HepG2 (cell line): ENCODE measurements at regions not wholly inside any gene's neighbourhood (a gene's known extent, or its start where the extent isn't known, plus 50 kb on each side); places are given as distances from the start of the nearest gene placed in this dataset.

Experiments
- ATAC-seq: fragments of 200-7000 bp; cut with Tn5 transposase; 3 replicates; pipeline ENCODE4 v1.9.1; 2020; ENCODE audit warnings: mild to moderate bottlenecking, moderate library complexity
- BruUV-seq: library from RNA; stranded (reverse); fragments of 400-500 nt; replicated peaks from 2 replicates; lab custom pipeline; 2021; lab: Mats Ljungman, UMichigan
- CTCF ChIA-PET: fragments of 300-600 bp; formaldehyde crosslinking; extraction: SDS; loops from one replicate; lab custom pipeline; 2021; ENCODE audit warnings: low total read pairs, inconsistent platforms, low intra/inter-chr PET ratio; lab: Yijun Ruan, JAX
- POLR2A ChIA-PET: fragments of 350-600 bp; sonication (Branson Sonifier 250); formaldehyde crosslinking; loops from one replicate; lab custom pipeline; 2020; ENCODE audit warnings: antibody characterized with exemption, inconsistent platforms; lab: Yijun Ruan, JAX
- DNase-seq: peaks from one replicate; pipeline ENCODE4 v3.0.0-alpha.2; 2015; ENCODE audit warnings: low spot score
- FAIRE-seq: peaks from 3 replicates; lab custom pipeline; 2011; peaks lifted over from hg19 to GRCh38; lab: Jason Lieb, UNC
- H2AFZ ChIP-seq: one replicate; pipeline ENCODE4 v1.6.1; 2011; ENCODE audit warnings: low read length, inconsistent platforms
- H3K27ac ChIP-seq: fragments of 300-600 bp; 3 replicates; pipeline ENCODE4 v1.8.0; 2011; ENCODE audit warnings: mixed run types, mild to moderate bottlenecking, mixed read lengths, low read length, inconsistent platforms; ENCODE audit not compliant: insufficient read depth; ENCODE audit errors: extremely low read length
- H3K27me3 ChIP-seq, 2 experiments: fragments of 200-600 bp in 1 of 2; 2 replicates in 1 of 2; 3 replicates in 1 of 2; pipeline versions ENCODE4 v1.6.0 to v1.8.0; 2011; ENCODE audit warnings: low read length in 2 of 2, mild to moderate bottlenecking in 2 of 2, moderate library complexity in 2 of 2, inconsistent platforms in 1 of 2; ENCODE audit not compliant: insufficient read depth in 2 of 2, control insufficient read depth in 1 of 2
- H3K36me3 ChIP-seq, 2 experiments: fragments of 200-600 bp in 1 of 2; replicated peaks in 1 of 2; 2 replicates in 1 of 2; 3 replicates in 1 of 2; pipeline versions ENCODE4 v1.5.1 to v1.8.0; 2011; ENCODE audit warnings: low read length in 2 of 2, inconsistent platforms in 1 of 2; ENCODE audit not compliant: insufficient read depth in 2 of 2, control insufficient read depth in 1 of 2
- H3K4me1 ChIP-seq: 2 replicates; pipeline ENCODE4 v1.5.1; 2012; ENCODE audit warnings: low read length, inconsistent platforms; ENCODE audit not compliant: insufficient read depth
- H3K4me2 ChIP-seq: 2 replicates; pipeline ENCODE4 v1.6.0; 2011; ENCODE audit warnings: low read depth, low read length, inconsistent platforms
- H3K4me3 ChIP-seq, 3 experiments: fragments of 200-600 bp in 1 of 3; sonication (generic), shearing (Covaris generic) in 1 of 3; replicated peaks in 1 of 3; 2 replicates each; pipeline ENCODE4 v1.5.1; 2011 to 2016; ENCODE audit warnings: low read length in 3 of 3, inconsistent platforms in 2 of 3, low read depth in 2 of 3, mild to moderate bottlenecking in 2 of 3, control low read depth in 1 of 3, mixed read lengths in 1 of 3; ENCODE audit not compliant: insufficient read depth in 1 of 3
- H3K79me2 ChIP-seq: one replicate; pipeline ENCODE4 v1.6.1; 2011; ENCODE audit warnings: low read length, inconsistent platforms; ENCODE audit not compliant: insufficient read depth
- H3K9ac ChIP-seq: 2 replicates; pipeline ENCODE4 v1.6.0; 2011; ENCODE audit warnings: mild to moderate bottlenecking, low read depth, low read length, inconsistent platforms; ENCODE audit not compliant: insufficient read depth
- H3K9me3 ChIP-seq: 2 replicates; pipeline ENCODE4 v1.5.1; 2012; ENCODE audit warnings: mild to moderate bottlenecking, low read length
- H4K20me1 ChIP-seq: 2 replicates; pipeline ENCODE4 v1.6.0; 2011; ENCODE audit warnings: inconsistent platforms, mild to moderate bottlenecking, low read length, moderate library complexity; ENCODE audit not compliant: insufficient read depth
- GFI1 ChIP-seq: sonication (generic); formaldehyde crosslinking; IDR thresholded peaks from 2 replicates; pipeline ENCODE4 v1.5.0; 2020; ENCODE audit warnings: missing genetic modification reagents, mild to moderate bottlenecking, borderline replicate concordance
- GPBP1L1 ChIP-seq: sonication (generic); formaldehyde crosslinking; IDR thresholded peaks from 2 replicates; pipeline ENCODE4 v1.5.0; 2020; ENCODE audit warnings: mild to moderate bottlenecking, missing genetic modification reagents
- GRHL1 ChIP-seq: sonication (generic); formaldehyde crosslinking; conservative IDR thresholded peaks from 2 replicates; pipeline ENCODE4 v1.8.0; 2022; ENCODE audit warnings: missing genetic modification reagents
- PAXIP1 ChIP-seq: sonication (generic); formaldehyde crosslinking; conservative IDR thresholded peaks from 2 replicates; pipeline ENCODE4 v1.4.0; 2020; ENCODE audit warnings: mild to moderate bottlenecking, missing genetic modification reagents, moderate library complexity
- TARDBP ChIP-seq: sonication (generic); formaldehyde crosslinking; IDR thresholded peaks from 2 replicates; pipeline ENCODE4 v1.8.0; 2022; ENCODE audit warnings: mild to moderate bottlenecking, missing genetic modification reagents
- ZBTB14 ChIP-seq: sonication (generic); formaldehyde crosslinking; IDR thresholded peaks from 2 replicates; pipeline ENCODE4 v1.4.0; 2020; ENCODE audit warnings: missing genetic modification reagents
- ZFP90 ChIP-seq: sonication (generic); formaldehyde crosslinking; IDR thresholded peaks from 2 replicates; pipeline ENCODE4 v1.8.0; 2022; ENCODE audit warnings: missing genetic modification reagents, mild to moderate bottlenecking, inconsistent platforms, borderline replicate concordance
- ZNF20 ChIP-seq: sonication (generic); formaldehyde crosslinking; IDR thresholded peaks from 2 replicates; pipeline ENCODE4 v1.4.0; 2020; ENCODE audit warnings: mild to moderate bottlenecking, moderate library complexity, missing genetic modification reagents
- ZNF280D ChIP-seq: sonication (generic); formaldehyde crosslinking; IDR thresholded peaks from 2 replicates; pipeline ENCODE4 v1.5.1; 2020; ENCODE audit warnings: mild to moderate bottlenecking, missing genetic modification reagents
- ZNF567 ChIP-seq: sonication (generic); formaldehyde crosslinking; IDR thresholded peaks from 2 replicates; pipeline ENCODE4 v1.8.1; 2023; ENCODE audit warnings: mild to moderate bottlenecking, missing genetic modification reagents, borderline replicate concordance
- ZNF747 ChIP-seq: sonication (generic); formaldehyde crosslinking; IDR thresholded peaks from 2 replicates; pipeline ENCODE4 v1.8.1; 2023; ENCODE audit warnings: missing genetic modification reagents, mild to moderate bottlenecking, borderline replicate concordance
- WGBS: methylation state at CpG from one replicate; pipeline ENCODE4 v1.1.6; 2017; ENCODE audit warnings: low lambda C conversion rate; 5-methylcytosine and 5-hydroxymethylcytosine counted together
- in situ Hi-C: cut with HindIII; loops from 2 replicates; pipeline ENCODE4 v1.10.0; 2017; ENCODE audit warnings: low pct_unique_long_range_greater_than_20kb; ENCODE audit not compliant: extremely low pct_ligation_motif_present
- intact Hi-C: fragments of 100-400 bp; cut with micrococcal nuclease; formaldehyde crosslinking; loops from one replicate; pipeline ENCODE4 v1.10.0; 2022; ENCODE audit not compliant: unreplicated experiment

GRCh38 chr4:114393295-114394038, 205.1 kb upstream of the UGT8 start:
- FAIRE-seq: no peak
- DNase-seq: no peak
- Histone ChIP-seq H3K79me2 (no peaks in the 10 kb centered on the region), H3K4me2 (no peak overlapping the region), H3K27ac (no peak overlapping the region), H3K4me3 (no peak overlapping the region)
- TF ChIP-seq ZNF20 (CRISPR knock-in tag) (no peak), ZNF280D (CRISPR knock-in tag) (no peak), GPBP1L1 (CRISPR knock-in tag) (no peak), ZNF747 (CRISPR knock-in tag) (no peak), TARDBP (CRISPR knock-in tag) (no peak), ZBTB14 (CRISPR knock-in tag) (no peak), GRHL1 (CRISPR knock-in tag) (no peak), ZFP90 (no peak), GFI1 (no peak), PAXIP1 (no peak), ZNF567 (CRISPR knock-in tag) (no peak)
- TF ChIP-seq, all 625 proteins: peak for 0
- Histone ChIP-seq H3K4me1 (no peaks in the 10 kb centered on the region), H3K9ac (no peak overlapping the region), H3K36me3 (no peaks in the 10 kb centered on the region), H2AFZ (no peak overlapping the region), H3K9me3 (no peaks in the 10 kb centered on the region), H4K20me1 (no peaks in the 10 kb centered on the region), H3K27me3 (no peaks in the 10 kb centered on the region)
- intact Hi-C loops (no loop called here), in situ Hi-C loops (loop anchor here (10.0 kb wide), 1 partner anchor 261 kb away; no protein-coding TSS in a partner anchor)
- 0% methylated on average over 3 of the region's 3 CpGs for WGBS
- BruUV-seq: no TSS peak
- no peak for ATAC-seq
- ChIA-PET POLR2A (no interaction called here), CTCF (no interaction called here)
